ENCODE measurements at regions not wholly inside any gene's neighbourhood (a gene's known extent, or its start where the extent isn't known, plus 50 kb on each side); places are given as distances from the start of the nearest gene placed in this dataset.

DNA sequence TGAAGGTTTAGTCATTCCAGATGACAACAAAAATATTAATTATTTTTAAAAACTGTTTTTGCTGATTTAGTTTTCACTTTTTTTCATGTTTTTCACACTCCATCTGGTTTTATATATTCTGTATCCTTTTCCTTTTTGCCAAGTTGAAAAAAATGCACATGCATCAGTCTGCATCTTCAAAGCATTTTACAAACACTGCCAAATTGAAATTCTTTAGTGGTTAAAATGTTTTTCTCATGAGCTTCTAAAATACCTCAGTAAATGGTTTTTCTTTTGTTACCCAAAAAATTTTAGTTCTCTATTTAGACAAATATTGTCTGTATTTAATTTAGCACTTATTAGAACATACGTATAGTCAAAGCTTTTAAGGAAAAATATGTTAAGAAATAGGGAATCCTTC is 386.9 kb upstream of the HSF2 start:
- TF ChIP-seq, protein P1, sequence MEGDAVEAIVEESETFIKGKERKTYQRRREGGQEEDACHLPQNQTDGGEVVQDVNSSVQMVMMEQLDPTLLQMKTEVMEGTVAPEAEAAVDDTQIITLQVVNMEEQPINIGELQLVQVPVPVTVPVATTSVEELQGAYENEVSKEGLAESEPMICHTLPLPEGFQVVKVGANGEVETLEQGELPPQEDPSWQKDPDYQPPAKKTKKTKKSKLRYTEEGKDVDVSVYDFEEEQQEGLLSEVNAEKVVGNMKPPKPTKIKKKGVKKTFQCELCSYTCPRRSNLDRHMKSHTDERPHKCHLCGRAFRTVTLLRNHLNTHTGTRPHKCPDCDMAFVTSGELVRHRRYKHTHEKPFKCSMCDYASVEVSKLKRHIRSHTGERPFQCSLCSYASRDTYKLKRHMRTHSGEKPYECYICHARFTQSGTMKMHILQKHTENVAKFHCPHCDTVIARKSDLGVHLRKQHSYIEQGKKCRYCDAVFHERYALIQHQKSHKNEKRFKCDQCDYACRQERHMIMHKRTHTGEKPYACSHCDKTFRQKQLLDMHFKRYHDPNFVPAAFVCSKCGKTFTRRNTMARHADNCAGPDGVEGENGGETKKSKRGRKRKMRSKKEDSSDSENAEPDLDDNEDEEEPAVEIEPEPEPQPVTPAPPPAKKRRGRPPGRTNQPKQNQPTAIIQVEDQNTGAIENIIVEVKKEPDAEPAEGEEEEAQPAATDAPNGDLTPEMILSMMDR (IDR thresholded peaks at IDR 0.05; ENCODE audit: low read length), result no peak
- TF ChIP-seq EZH2 (IDR thresholded peaks at IDR 0.05; ENCODE audit: borderline replicate concordance, low read length), result no peak

Data from OCI-LY1 (cell line).